Stomach (tissue), 8 donors: ENCODE measurements at regions not wholly inside any gene's neighbourhood (a gene's known extent, or its start where the extent isn't known, plus 50 kb on each side); places are given as distances from the start of the nearest gene placed in this dataset.

Source experiments
- DNase-seq, 2 donors: peaks; one replicate each; pipeline versions ENCODE4 v3.0.0 to v3.0.0-alpha.2; 2013 to 2019
- H3K27ac ChIP-seq, 5 donors: fragments of 200-600 bp in 4 of 5; sonication (generic) in 4 of 5; one replicate each; pipeline ENCODE4 v1.5.1; 2013 to 2019; ENCODE audit warnings: mild to moderate bottlenecking in 1 of 5, moderate library complexity in 1 of 5
- H3K27me3 ChIP-seq, 3 donors: fragments of 200-600 bp; sonication (generic); one replicate each; pipeline ENCODE4 v1.5.1; 2017 to 2019; ENCODE audit warnings: mixed run types in 1 of 3
- H3K36me3 ChIP-seq, 4 donors: fragments of 200-600 bp; sonication (generic); 1 replicate in 3 of 4; 2 replicates in 1 of 4; pipeline ENCODE4 v1.5.1; 2016 to 2019
- H3K4me1 ChIP-seq, 4 donors: fragments of 200-600 bp; sonication (generic); one replicate each; pipeline ENCODE4 v1.5.1; 2016 to 2019
- H3K4me3 ChIP-seq, 4 donors: fragments of 200-600 bp; sonication (generic) in 3 of 4; one replicate each; pipeline ENCODE4 v1.5.1; 2016 to 2019; ENCODE audit warnings: mild to moderate bottlenecking in 1 of 4
- H3K9me3 ChIP-seq, 4 donors: fragments of 200-600 bp; sonication (generic); one replicate each; pipeline ENCODE4 v1.5.1; 2016 to 2019
- CTCF ChIP-seq, 7 experiments: fragments of 450-650 bp in 4 of 7; fragments of 200-600 bp in 3 of 7; sonication (generic) in 3 of 7; IDR thresholded peaks; one replicate each; pipeline ENCODE4 v1.5.1; 2016 to 2019; ENCODE audit warnings: antibody characterized with exemption in 7 of 7, control low read depth in 2 of 7, mild to moderate bottlenecking in 1 of 7
- EP300 ChIP-seq: sonication (generic); formaldehyde crosslinking; IDR thresholded peaks from one replicate; pipeline ENCODE4 v1.6.1; 2017; ENCODE audit warnings: antibody characterized with exemption
- POLR2A ChIP-seq, 4 donors: fragments of 450-650 bp; IDR thresholded peaks; one replicate each; pipeline ENCODE4 v1.6.1; 2016; ENCODE audit warnings: antibody characterized with exemption in 4 of 4, control low read depth in 2 of 4, mild to moderate bottlenecking in 1 of 4, moderate library complexity in 1 of 4
- POLR2AphosphoS5 ChIP-seq, 3 donors: sonication (generic); formaldehyde crosslinking; IDR thresholded peaks; one replicate each; pipeline ENCODE4 v1.6.1; 2016; ENCODE audit warnings: antibody characterized with exemption in 3 of 3
- WGBS, 5 donors: extraction: QIAGEN DNeasy Blood & Tissue Kit in 3 of 5; methylation state at CpG; one replicate each; pipeline versions ENCODE4 v1.1.5 to v1.1.7; 2013 to 2018; 5-methylcytosine and 5-hydroxymethylcytosine counted together
- intact Hi-C: fragments of 100-400 bp; cut with DNase I; formaldehyde crosslinking; loops from one replicate; pipeline ENCODE4 v1.15.1; 2023; ENCODE audit warnings: low total_unique reads
- donor health status: healthy with polysubstance abuse.
- donor health status: Bipolar disorder and iron deficiency.
- donor health status: healthy.

- H3K9me3 ChIP-seq = no peaks in the 10 kb centered on the region
- 81 to 96% (median 95%) methylated on average over 1 of the region's 1 CpG for WGBS, 5 donors
- H3K4me3 ChIP-seq = no peak overlapping the region
- H3K4me1 ChIP-seq = no peaks in the 10 kb centered on the region
- no peak overlapping the region for H3K27ac ChIP-seq
- TF ChIP-seq EP300 = no peak
- no peak for TF ChIP-seq POLR2A (IDR thresholded peaks at IDR 0.05)
- TF ChIP-seq CTCF (IDR thresholded peaks at IDR 0.05) = no peak
- TF ChIP-seq POLR2AphosphoS5 (IDR thresholded peaks at IDR 0.05) = no peak
- DNase-seq = no peak
- no peaks in the 10 kb centered on the region for H3K27me3 ChIP-seq
- intact Hi-C loops = no loop called here
- H3K36me3 ChIP-seq = no peaks in the 10 kb centered on the region
Measured at GRCh38 chr3:178304758-178305467, 231.3 kb upstream of the KCNMB2 start.

GRCh38 chr3:178306432-178307115 lies 229.7 kb upstream of the KCNMB2 start:
- no peak overlapping the region for H3K4me3 ChIP-seq
- WGBS, 5 donors = 57 to 85% (median 70%) methylated on average over 3 of the region's 3 CpGs
- no peak overlapping the region for H3K27ac ChIP-seq
- H3K27me3 ChIP-seq = no peaks in the 10 kb centered on the region
- intact Hi-C loops = no loop called here
- no peaks in the 10 kb centered on the region for H3K9me3 ChIP-seq
- H3K36me3 ChIP-seq = no peaks in the 10 kb centered on the region
- TF ChIP-seq POLR2AphosphoS5 (IDR thresholded peaks at IDR 0.05) = no peak
- no peak for TF ChIP-seq POLR2A (IDR thresholded peaks at IDR 0.05)
- TF ChIP-seq CTCF (IDR thresholded peaks at IDR 0.05) = no peak
- no peak for TF ChIP-seq EP300
- no peaks in the 10 kb centered on the region for H3K4me1 ChIP-seq
- DNase-seq = no peak

- WGBS, 5 donors = 80 to 88% (median 86%) methylated on average over 2 of the region's 2 CpGs
- Histone ChIP-seq H3K36me3 (no peaks in the 10 kb centered on the region), H3K27me3 (no peaks in the 10 kb centered on the region), H3K27ac (no peak overlapping the region), H3K4me1 (no peaks in the 10 kb centered on the region), H3K4me3 (no peak overlapping the region), H3K9me3 (no peaks in the 10 kb centered on the region)
- no peak for DNase-seq
- TF ChIP-seq CTCF (IDR thresholded peaks at IDR 0.05) (no peak), EP300 (no peak), POLR2A (IDR thresholded peaks at IDR 0.05) (no peak), POLR2AphosphoS5 (IDR thresholded peaks at IDR 0.05) (no peak)
- intact Hi-C loops = no loop called here
Measured at GRCh38 chr3:178308771-178309170, 227.5 kb upstream of the KCNMB2 start.

- no peaks in the 10 kb centered on the region for H3K36me3 ChIP-seq
- TF ChIP-seq POLR2AphosphoS5 (IDR thresholded peaks at IDR 0.05) (no peak), CTCF (IDR thresholded peaks at IDR 0.05) (no peak), EP300 (no peak), POLR2A (IDR thresholded peaks at IDR 0.05) (no peak)
- no peak for DNase-seq
- no peaks in the 10 kb centered on the region for H3K9me3 ChIP-seq
- intact Hi-C loops = no loop called here
- H3K27ac ChIP-seq = no peak overlapping the region
- H3K27me3 ChIP-seq = no peaks in the 10 kb centered on the region
- no peak overlapping the region for H3K4me3 ChIP-seq
- no peaks in the 10 kb centered on the region for H3K4me1 ChIP-seq
Measured at GRCh38 chr3:178310949-178311348, 225.3 kb upstream of the KCNMB2 start.
